ENCODE measurements at regions not wholly inside any gene's neighbourhood (a gene's known extent, or its start where the extent isn't known, plus 50 kb on each side); places are given as distances from the start of the nearest gene placed in this dataset.

GRCh38 chr13:33891196-33891742 is 73.3 kb downstream of the RFC3 start:
- Histone ChIP-seq H3K36me3 (ENCODE audit: control insufficient read depth in 2 of 2, insufficient read depth in 2 of 2, low read length in 1 of 2) (no peaks in the 10 kb centered on the region), H3K4me1 (ENCODE audit: control insufficient read depth in 2 of 2, insufficient read depth in 2 of 2, low read length in 1 of 2) (no peaks in the 10 kb centered on the region), H3K4me3 (ENCODE audit: low read depth in 1 of 2, low read length in 2 of 2) (no peak overlapping the region), H3K27me3 (ENCODE audit: control insufficient read depth in 1 of 2, insufficient read depth in 2 of 2, low read length in 2 of 2) (no peaks in the 10 kb centered on the region), H3K27ac (ENCODE audit: low read depth in 2 of 2, low read length in 1 of 2) (no peak overlapping the region), H3K9me3 (ENCODE audit: control insufficient read depth in 2 of 2, insufficient read depth in 1 of 2, low read depth in 1 of 2, low read length in 1 of 2) (peaks cover 0 to 6% of the 10 kb centered on the region in 2 donors)

- no peak overlapping the region for H3K27ac ChIP-seq (ENCODE audit: low read depth in 2 of 2, low read length in 1 of 2)
- no peak overlapping the region for H3K4me3 ChIP-seq (ENCODE audit: low read depth in 1 of 2, low read length in 2 of 2)
- H3K36me3 ChIP-seq (ENCODE audit: control insufficient read depth in 2 of 2, insufficient read depth in 2 of 2, low read length in 1 of 2), result no peaks in the 10 kb centered on the region
- peaks cover 0 to 6% of the 10 kb centered on the region in 2 donors for H3K9me3 ChIP-seq (ENCODE audit: control insufficient read depth in 2 of 2, insufficient read depth in 1 of 2, low read depth in 1 of 2, low read length in 1 of 2)
- H3K4me1 ChIP-seq (ENCODE audit: control insufficient read depth in 2 of 2, insufficient read depth in 2 of 2, low read length in 1 of 2), result no peaks in the 10 kb centered on the region
- H3K27me3 ChIP-seq (ENCODE audit: control insufficient read depth in 1 of 2, insufficient read depth in 2 of 2, low read length in 2 of 2), result no peaks in the 10 kb centered on the region
Observed at GRCh38 chr13:33893559-33893958, 75.6 kb downstream of the RFC3 start.

GRCh38 chr13:33904431-33904830 is 86.5 kb downstream of the RFC3 start:
- Histone ChIP-seq H3K36me3 (ENCODE audit: control insufficient read depth in 2 of 2, insufficient read depth in 2 of 2, low read length in 1 of 2) (no peaks in the 10 kb centered on the region), H3K4me1 (ENCODE audit: control insufficient read depth in 2 of 2, insufficient read depth in 2 of 2, low read length in 1 of 2) (no peaks in the 10 kb centered on the region), H3K27me3 (ENCODE audit: control insufficient read depth in 1 of 2, insufficient read depth in 2 of 2, low read length in 2 of 2) (no peaks in the 10 kb centered on the region), H3K9me3 (ENCODE audit: control insufficient read depth in 2 of 2, insufficient read depth in 1 of 2, low read depth in 1 of 2, low read length in 1 of 2) (no peaks in the 10 kb centered on the region), H3K27ac (ENCODE audit: low read depth in 2 of 2, low read length in 1 of 2) (no peak overlapping the region), H3K4me3 (ENCODE audit: low read depth in 1 of 2, low read length in 2 of 2) (no peak overlapping the region)
- 79 to 80% methylated on average over 8 of the region's 8 CpGs for WGBS, 2 donors

DNA sequence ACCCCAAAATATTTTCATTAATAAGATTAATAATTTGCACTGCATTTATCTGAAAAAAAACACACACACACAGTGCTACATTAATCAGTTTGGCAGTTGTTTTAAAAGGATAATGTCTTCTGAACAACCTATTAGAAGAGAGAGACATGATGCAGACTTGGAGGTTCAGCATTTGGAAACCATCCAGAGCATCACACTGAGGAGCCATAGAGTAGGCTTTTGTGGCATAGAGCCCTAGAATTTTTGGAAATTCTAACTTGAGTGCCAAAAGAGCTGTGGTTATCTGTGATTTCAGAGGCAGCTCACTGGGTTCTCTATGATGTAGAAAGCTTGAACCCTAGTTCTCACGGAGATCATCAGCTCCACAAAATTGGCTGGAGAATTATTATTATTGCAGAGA is 90.2 kb downstream of the RFC3 start:
- Histone ChIP-seq H3K27me3 (ENCODE audit: control insufficient read depth in 1 of 2, insufficient read depth in 2 of 2, low read length in 2 of 2) (no peaks in the 10 kb centered on the region), H3K27ac (ENCODE audit: low read depth in 2 of 2, low read length in 1 of 2) (no peak overlapping the region), H3K9me3 (ENCODE audit: control insufficient read depth in 2 of 2, insufficient read depth in 1 of 2, low read depth in 1 of 2, low read length in 1 of 2) (no peaks in the 10 kb centered on the region), H3K4me1 (ENCODE audit: control insufficient read depth in 2 of 2, insufficient read depth in 2 of 2, low read length in 1 of 2) (no peaks in the 10 kb centered on the region), H3K4me3 (ENCODE audit: low read depth in 1 of 2, low read length in 2 of 2) (no peak overlapping the region), H3K36me3 (ENCODE audit: control insufficient read depth in 2 of 2, insufficient read depth in 2 of 2, low read length in 1 of 2) (no peaks in the 10 kb centered on the region)
- 92 to 96% methylated on average over 1 of the region's 1 CpG for WGBS, 2 donors

DNA sequence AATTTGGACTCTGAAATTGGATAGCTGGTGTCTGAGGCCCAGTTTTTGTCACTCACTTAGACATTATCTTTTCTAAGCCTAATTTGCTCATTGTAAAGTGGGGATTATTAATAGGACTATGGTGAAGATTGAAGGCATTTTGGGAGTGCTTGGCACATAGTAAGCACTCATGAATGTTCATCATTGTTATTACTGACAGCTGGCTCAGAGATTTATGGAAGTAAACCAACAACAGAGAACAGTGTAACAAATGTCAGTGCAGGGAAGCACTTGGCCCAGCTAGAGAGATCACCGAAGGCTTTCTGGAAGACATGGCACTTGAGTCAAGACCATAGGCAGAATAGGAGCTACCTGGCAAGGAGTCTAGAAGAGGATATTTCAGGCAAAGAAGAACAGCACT is 92.3 kb downstream of the RFC3 start:
- Histone ChIP-seq H3K9me3 (ENCODE audit: control insufficient read depth in 2 of 2, insufficient read depth in 1 of 2, low read depth in 1 of 2, low read length in 1 of 2) (no peaks in the 10 kb centered on the region), H3K27me3 (ENCODE audit: control insufficient read depth in 1 of 2, insufficient read depth in 2 of 2, low read length in 2 of 2) (no peaks in the 10 kb centered on the region), H3K27ac (ENCODE audit: low read depth in 2 of 2, low read length in 1 of 2) (no peak overlapping the region), H3K4me1 (ENCODE audit: control insufficient read depth in 2 of 2, insufficient read depth in 2 of 2, low read length in 1 of 2) (no peaks in the 10 kb centered on the region), H3K4me3 (ENCODE audit: low read depth in 1 of 2, low read length in 2 of 2) (no peak overlapping the region), H3K36me3 (ENCODE audit: control insufficient read depth in 2 of 2, insufficient read depth in 2 of 2, low read length in 1 of 2) (no peaks in the 10 kb centered on the region)
- 78 to 94% methylated on average over 1 of the region's 1 CpG for WGBS, 2 donors

GRCh38 chr13:33911521-33911920 is 93.6 kb downstream of the RFC3 start:
- no peaks in the 10 kb centered on the region for H3K27me3 ChIP-seq (ENCODE audit: control insufficient read depth in 1 of 2, insufficient read depth in 2 of 2, low read length in 2 of 2)
- H3K36me3 ChIP-seq (ENCODE audit: control insufficient read depth in 2 of 2, insufficient read depth in 2 of 2, low read length in 1 of 2), result no peaks in the 10 kb centered on the region
- no peaks in the 10 kb centered on the region for H3K4me1 ChIP-seq (ENCODE audit: control insufficient read depth in 2 of 2, insufficient read depth in 2 of 2, low read length in 1 of 2)
- no peak overlapping the region for H3K4me3 ChIP-seq (ENCODE audit: low read depth in 1 of 2, low read length in 2 of 2)
- no peaks in the 10 kb centered on the region for H3K9me3 ChIP-seq (ENCODE audit: control insufficient read depth in 2 of 2, insufficient read depth in 1 of 2, low read depth in 1 of 2, low read length in 1 of 2)
- WGBS, 2 donors, result 89 to 90% methylated on average over 3 of the region's 3 CpGs
- no peak overlapping the region for H3K27ac ChIP-seq (ENCODE audit: low read depth in 2 of 2, low read length in 1 of 2)

GRCh38 chr13:33913829-33914228 is 95.9 kb downstream of the RFC3 start:
- 84 to 94% methylated on average over 3 of the region's 3 CpGs for WGBS, 2 donors

DNA sequence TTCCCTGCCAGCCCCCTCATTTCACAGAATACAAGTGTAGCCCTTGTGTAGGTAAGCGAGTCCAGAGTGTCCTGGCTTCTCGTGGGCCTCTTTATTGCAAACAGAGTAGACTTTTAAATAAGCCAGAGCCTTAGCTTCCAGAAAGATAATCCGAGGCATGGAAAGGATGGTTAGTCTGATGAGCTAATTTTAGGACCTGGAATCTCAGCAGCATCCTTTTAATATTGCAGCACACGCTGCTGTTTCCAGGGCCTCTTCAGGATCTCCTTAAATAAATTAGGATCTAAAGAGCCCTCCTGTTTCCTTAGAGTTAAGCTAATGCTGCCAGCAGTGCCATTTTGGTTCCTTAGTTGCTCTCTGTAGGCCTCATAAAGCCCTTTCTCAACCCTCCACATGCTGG is 99.2 kb downstream of the RFC3 start:
- WGBS, 2 donors, result 79 to 87% methylated on average over 4 of the region's 4 CpGs
- Histone ChIP-seq H3K4me3 (ENCODE audit: low read depth in 1 of 2, low read length in 2 of 2) (no peak overlapping the region), H3K4me1 (ENCODE audit: control insufficient read depth in 2 of 2, insufficient read depth in 2 of 2, low read length in 1 of 2) (no peaks in the 10 kb centered on the region), H3K36me3 (ENCODE audit: control insufficient read depth in 2 of 2, insufficient read depth in 2 of 2, low read length in 1 of 2) (no peaks in the 10 kb centered on the region), H3K9me3 (ENCODE audit: control insufficient read depth in 2 of 2, insufficient read depth in 1 of 2, low read depth in 1 of 2, low read length in 1 of 2) (no peaks in the 10 kb centered on the region), H3K27ac (ENCODE audit: low read depth in 2 of 2, low read length in 1 of 2) (no peak overlapping the region), H3K27me3 (ENCODE audit: control insufficient read depth in 1 of 2, insufficient read depth in 2 of 2, low read length in 2 of 2) (no peaks in the 10 kb centered on the region)

More at GRCh38 chr13:33913829-33914228, 95.9 kb downstream of the RFC3 start:
- H3K36me3 ChIP-seq (ENCODE audit: control insufficient read depth in 2 of 2, insufficient read depth in 2 of 2, low read length in 1 of 2), result no peaks in the 10 kb centered on the region
- H3K27me3 ChIP-seq (ENCODE audit: control insufficient read depth in 1 of 2, insufficient read depth in 2 of 2, low read length in 2 of 2), result no peaks in the 10 kb centered on the region
- H3K4me1 ChIP-seq (ENCODE audit: control insufficient read depth in 2 of 2, insufficient read depth in 2 of 2, low read length in 1 of 2), result no peaks in the 10 kb centered on the region
- no peak overlapping the region for H3K4me3 ChIP-seq (ENCODE audit: low read depth in 1 of 2, low read length in 2 of 2)
- H3K27ac ChIP-seq (ENCODE audit: low read depth in 2 of 2, low read length in 1 of 2), result no peak overlapping the region
- H3K9me3 ChIP-seq (ENCODE audit: control insufficient read depth in 2 of 2, insufficient read depth in 1 of 2, low read depth in 1 of 2, low read length in 1 of 2), result no peaks in the 10 kb centered on the region

GRCh38 chr13:33918199-33918932 is 100.4 kb downstream of the RFC3 start:
- H3K4me3 ChIP-seq (ENCODE audit: low read depth in 1 of 2, low read length in 2 of 2), result no peak overlapping the region
- H3K4me1 ChIP-seq (ENCODE audit: control insufficient read depth in 2 of 2, insufficient read depth in 2 of 2, low read length in 1 of 2), result no peaks in the 10 kb centered on the region
- no peaks in the 10 kb centered on the region for H3K36me3 ChIP-seq (ENCODE audit: control insufficient read depth in 2 of 2, insufficient read depth in 2 of 2, low read length in 1 of 2)
- no peaks in the 10 kb centered on the region for H3K27me3 ChIP-seq (ENCODE audit: control insufficient read depth in 1 of 2, insufficient read depth in 2 of 2, low read length in 2 of 2)
- H3K27ac ChIP-seq (ENCODE audit: low read depth in 2 of 2, low read length in 1 of 2), result no peak overlapping the region
- 57 to 62% methylated on average over 7 of the region's 7 CpGs for WGBS, 2 donors
- H3K9me3 ChIP-seq (ENCODE audit: control insufficient read depth in 2 of 2, insufficient read depth in 1 of 2, low read depth in 1 of 2, low read length in 1 of 2), result no peaks in the 10 kb centered on the region

- Histone ChIP-seq H3K4me3 (ENCODE audit: low read depth in 1 of 2, low read length in 2 of 2) (no peak overlapping the region), H3K4me1 (ENCODE audit: control insufficient read depth in 2 of 2, insufficient read depth in 2 of 2, low read length in 1 of 2) (no peaks in the 10 kb centered on the region), H3K27me3 (ENCODE audit: control insufficient read depth in 1 of 2, insufficient read depth in 2 of 2, low read length in 2 of 2) (no peaks in the 10 kb centered on the region), H3K27ac (ENCODE audit: low read depth in 2 of 2, low read length in 1 of 2) (no peak overlapping the region), H3K9me3 (ENCODE audit: control insufficient read depth in 2 of 2, insufficient read depth in 1 of 2, low read depth in 1 of 2, low read length in 1 of 2) (no peaks in the 10 kb centered on the region), H3K36me3 (ENCODE audit: control insufficient read depth in 2 of 2, insufficient read depth in 2 of 2, low read length in 1 of 2) (no peaks in the 10 kb centered on the region)
- 96 to 98% methylated on average over 3 of the region's 3 CpGs for WGBS, 2 donors
Observed at GRCh38 chr13:33919120-33919519, 101.2 kb downstream of the RFC3 start.
